ENCODE measurements at regions not wholly inside any gene's neighbourhood (a gene's known extent, or its start where the extent isn't known, plus 50 kb on each side); places are given as distances from the start of the nearest gene placed in this dataset.
A peak's percentile ranks its signal among the peaks of the same experiment; 100 is the strongest.

DNA sequence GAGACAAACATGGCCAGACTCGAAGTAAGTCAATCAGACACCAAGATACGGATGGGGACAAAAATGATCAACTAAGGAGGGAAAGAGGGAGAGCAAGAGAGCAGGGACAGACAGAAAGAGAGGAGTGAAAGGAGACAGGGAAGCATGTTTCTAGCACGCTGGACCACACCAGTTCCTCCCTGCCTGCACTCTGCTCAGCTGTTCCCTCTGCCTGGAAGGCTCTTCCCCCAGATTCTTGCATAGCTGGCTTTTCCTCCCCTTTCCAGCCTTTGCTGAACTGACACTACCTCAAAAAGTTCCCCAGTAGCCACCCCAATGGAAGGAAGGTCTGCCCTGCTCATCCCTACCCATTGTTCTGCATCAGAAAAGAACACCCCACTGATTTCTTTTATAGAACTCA is 185.9 kb downstream of the MAFB start:
- Mint-ChIP-seq H3K27ac (no peak overlapping the region), H3K9me3 (no peaks in the 10 kb centered on the region), H3K4me1 (peaks cover 14% of the 10 kb centered on the region), H3K27me3 (ENCODE audit: low read depth) (no peaks in the 10 kb centered on the region), H3K4me3 (no peak overlapping the region), H3K36me3 (no peaks in the 10 kb centered on the region)
- POLR2A ChIA-PET, result no interaction called here
- DNase-seq (ENCODE audit: low spot score) (no peak), ATAC-seq (0 out of 2 replicates have a peak, but pooled peaks have one; percentile 24)
- TF ChIP-seq, protein P1, sequence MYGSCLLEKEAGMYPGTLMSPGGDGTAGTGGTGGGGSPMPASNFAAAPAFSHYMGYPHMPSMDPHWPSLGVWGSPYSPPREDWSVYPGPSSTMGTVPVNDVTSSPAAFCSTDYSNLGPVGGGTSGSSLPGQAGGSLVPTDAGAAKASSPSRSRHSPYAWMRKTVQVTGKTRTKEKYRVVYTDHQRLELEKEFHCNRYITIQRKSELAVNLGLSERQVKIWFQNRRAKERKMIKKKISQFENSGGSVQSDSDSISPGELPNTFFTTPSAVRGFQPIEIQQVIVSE (CRISPR knock-in tag; IDR thresholded peaks at IDR 0.05; ENCODE audit: borderline replicate concordance), result no peak
- TF ChIP-seq, protein P2, sequence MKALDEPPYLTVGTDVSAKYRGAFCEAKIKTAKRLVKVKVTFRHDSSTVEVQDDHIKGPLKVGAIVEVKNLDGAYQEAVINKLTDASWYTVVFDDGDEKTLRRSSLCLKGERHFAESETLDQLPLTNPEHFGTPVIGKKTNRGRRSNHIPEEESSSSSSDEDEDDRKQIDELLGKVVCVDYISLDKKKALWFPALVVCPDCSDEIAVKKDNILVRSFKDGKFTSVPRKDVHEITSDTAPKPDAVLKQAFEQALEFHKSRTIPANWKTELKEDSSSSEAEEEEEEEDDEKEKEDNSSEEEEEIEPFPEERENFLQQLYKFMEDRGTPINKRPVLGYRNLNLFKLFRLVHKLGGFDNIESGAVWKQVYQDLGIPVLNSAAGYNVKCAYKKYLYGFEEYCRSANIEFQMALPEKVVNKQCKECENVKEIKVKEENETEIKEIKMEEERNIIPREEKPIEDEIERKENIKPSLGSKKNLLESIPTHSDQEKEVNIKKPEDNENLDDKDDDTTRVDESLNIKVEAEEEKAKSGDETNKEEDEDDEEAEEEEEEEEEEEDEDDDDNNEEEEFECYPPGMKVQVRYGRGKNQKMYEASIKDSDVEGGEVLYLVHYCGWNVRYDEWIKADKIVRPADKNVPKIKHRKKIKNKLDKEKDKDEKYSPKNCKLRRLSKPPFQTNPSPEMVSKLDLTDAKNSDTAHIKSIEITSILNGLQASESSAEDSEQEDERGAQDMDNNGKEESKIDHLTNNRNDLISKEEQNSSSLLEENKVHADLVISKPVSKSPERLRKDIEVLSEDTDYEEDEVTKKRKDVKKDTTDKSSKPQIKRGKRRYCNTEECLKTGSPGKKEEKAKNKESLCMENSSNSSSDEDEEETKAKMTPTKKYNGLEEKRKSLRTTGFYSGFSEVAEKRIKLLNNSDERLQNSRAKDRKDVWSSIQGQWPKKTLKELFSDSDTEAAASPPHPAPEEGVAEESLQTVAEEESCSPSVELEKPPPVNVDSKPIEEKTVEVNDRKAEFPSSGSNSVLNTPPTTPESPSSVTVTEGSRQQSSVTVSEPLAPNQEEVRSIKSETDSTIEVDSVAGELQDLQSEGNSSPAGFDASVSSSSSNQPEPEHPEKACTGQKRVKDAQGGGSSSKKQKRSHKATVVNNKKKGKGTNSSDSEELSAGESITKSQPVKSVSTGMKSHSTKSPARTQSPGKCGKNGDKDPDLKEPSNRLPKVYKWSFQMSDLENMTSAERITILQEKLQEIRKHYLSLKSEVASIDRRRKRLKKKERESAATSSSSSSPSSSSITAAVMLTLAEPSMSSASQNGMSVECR (CRISPR knock-in tag; IDR thresholded peaks at IDR 0.05; ENCODE audit: borderline replicate concordance), result no peak
- no peak for TF ChIP-seq ZBTB21 (CRISPR knock-in tag; IDR thresholded peaks at IDR 0.05; ENCODE audit: borderline replicate concordance)
- no peak for TF ChIP-seq ATF1 (CRISPR knock-in tag; IDR thresholded peaks at IDR 0.05)
- TF ChIP-seq, protein P3, sequence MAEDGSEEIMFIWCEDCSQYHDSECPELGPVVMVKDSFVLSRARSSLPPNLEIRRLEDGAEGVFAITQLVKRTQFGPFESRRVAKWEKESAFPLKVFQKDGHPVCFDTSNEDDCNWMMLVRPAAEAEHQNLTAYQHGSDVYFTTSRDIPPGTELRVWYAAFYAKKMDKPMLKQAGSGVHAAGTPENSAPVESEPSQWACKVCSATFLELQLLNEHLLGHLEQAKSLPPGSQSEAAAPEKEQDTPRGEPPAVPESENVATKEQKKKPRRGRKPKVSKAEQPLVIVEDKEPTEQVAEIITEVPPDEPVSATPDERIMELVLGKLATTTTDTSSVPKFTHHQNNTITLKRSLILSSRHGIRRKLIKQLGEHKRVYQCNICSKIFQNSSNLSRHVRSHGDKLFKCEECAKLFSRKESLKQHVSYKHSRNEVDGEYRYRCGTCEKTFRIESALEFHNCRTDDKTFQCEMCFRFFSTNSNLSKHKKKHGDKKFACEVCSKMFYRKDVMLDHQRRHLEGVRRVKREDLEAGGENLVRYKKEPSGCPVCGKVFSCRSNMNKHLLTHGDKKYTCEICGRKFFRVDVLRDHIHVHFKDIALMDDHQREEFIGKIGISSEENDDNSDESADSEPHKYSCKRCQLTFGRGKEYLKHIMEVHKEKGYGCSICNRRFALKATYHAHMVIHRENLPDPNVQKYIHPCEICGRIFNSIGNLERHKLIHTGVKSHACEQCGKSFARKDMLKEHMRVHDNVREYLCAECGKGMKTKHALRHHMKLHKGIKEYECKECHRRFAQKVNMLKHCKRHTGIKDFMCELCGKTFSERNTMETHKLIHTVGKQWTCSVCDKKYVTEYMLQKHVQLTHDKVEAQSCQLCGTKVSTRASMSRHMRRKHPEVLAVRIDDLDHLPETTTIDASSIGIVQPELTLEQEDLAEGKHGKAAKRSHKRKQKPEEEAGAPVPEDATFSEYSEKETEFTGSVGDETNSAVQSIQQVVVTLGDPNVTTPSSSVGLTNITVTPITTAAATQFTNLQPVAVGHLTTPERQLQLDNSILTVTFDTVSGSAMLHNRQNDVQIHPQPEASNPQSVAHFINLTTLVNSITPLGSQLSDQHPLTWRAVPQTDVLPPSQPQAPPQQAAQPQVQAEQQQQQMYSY (CRISPR knock-in tag; IDR thresholded peaks at IDR 0.05), result no peak
- no peak for TF ChIP-seq TCF7 (CRISPR knock-in tag; IDR thresholded peaks at IDR 0.05; ENCODE audit: low read depth)
- TF ChIP-seq, protein P4, sequence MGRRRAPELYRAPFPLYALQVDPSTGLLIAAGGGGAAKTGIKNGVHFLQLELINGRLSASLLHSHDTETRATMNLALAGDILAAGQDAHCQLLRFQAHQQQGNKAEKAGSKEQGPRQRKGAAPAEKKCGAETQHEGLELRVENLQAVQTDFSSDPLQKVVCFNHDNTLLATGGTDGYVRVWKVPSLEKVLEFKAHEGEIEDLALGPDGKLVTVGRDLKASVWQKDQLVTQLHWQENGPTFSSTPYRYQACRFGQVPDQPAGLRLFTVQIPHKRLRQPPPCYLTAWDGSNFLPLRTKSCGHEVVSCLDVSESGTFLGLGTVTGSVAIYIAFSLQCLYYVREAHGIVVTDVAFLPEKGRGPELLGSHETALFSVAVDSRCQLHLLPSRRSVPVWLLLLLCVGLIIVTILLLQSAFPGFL (CRISPR knock-in tag; IDR thresholded peaks at IDR 0.05; ENCODE audit: borderline replicate concordance), result no peak
- no peak for TF ChIP-seq ZNF423 (CRISPR knock-in tag; IDR thresholded peaks at IDR 0.05)
- TF ChIP-seq, protein P5, sequence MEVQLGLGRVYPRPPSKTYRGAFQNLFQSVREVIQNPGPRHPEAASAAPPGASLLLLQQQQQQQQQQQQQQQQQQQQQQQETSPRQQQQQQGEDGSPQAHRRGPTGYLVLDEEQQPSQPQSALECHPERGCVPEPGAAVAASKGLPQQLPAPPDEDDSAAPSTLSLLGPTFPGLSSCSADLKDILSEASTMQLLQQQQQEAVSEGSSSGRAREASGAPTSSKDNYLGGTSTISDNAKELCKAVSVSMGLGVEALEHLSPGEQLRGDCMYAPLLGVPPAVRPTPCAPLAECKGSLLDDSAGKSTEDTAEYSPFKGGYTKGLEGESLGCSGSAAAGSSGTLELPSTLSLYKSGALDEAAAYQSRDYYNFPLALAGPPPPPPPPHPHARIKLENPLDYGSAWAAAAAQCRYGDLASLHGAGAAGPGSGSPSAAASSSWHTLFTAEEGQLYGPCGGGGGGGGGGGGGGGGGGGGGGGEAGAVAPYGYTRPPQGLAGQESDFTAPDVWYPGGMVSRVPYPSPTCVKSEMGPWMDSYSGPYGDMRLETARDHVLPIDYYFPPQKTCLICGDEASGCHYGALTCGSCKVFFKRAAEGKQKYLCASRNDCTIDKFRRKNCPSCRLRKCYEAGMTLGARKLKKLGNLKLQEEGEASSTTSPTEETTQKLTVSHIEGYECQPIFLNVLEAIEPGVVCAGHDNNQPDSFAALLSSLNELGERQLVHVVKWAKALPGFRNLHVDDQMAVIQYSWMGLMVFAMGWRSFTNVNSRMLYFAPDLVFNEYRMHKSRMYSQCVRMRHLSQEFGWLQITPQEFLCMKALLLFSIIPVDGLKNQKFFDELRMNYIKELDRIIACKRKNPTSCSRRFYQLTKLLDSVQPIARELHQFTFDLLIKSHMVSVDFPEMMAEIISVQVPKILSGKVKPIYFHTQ (CRISPR knock-in tag; IDR thresholded peaks at IDR 0.05), result no peak
- TF ChIP-seq GABPB1 (CRISPR knock-in tag; IDR thresholded peaks at IDR 0.05), result no peak
- TF ChIP-seq, protein P6, sequence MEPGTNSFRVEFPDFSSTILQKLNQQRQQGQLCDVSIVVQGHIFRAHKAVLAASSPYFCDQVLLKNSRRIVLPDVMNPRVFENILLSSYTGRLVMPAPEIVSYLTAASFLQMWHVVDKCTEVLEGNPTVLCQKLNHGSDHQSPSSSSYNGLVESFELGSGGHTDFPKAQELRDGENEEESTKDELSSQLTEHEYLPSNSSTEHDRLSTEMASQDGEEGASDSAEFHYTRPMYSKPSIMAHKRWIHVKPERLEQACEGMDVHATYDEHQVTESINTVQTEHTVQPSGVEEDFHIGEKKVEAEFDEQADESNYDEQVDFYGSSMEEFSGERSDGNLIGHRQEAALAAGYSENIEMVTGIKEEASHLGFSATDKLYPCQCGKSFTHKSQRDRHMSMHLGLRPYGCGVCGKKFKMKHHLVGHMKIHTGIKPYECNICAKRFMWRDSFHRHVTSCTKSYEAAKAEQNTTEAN (CRISPR knock-in tag; IDR thresholded peaks at IDR 0.05), result no peak
- TF ChIP-seq OVOL2 (CRISPR knock-in tag; IDR thresholded peaks at IDR 0.05; ENCODE audit: borderline replicate concordance), result no peak
- no peak for TF ChIP-seq MXD4 (CRISPR knock-in tag; IDR thresholded peaks at IDR 0.05; ENCODE audit: borderline replicate concordance)
- TF ChIP-seq, protein P7, sequence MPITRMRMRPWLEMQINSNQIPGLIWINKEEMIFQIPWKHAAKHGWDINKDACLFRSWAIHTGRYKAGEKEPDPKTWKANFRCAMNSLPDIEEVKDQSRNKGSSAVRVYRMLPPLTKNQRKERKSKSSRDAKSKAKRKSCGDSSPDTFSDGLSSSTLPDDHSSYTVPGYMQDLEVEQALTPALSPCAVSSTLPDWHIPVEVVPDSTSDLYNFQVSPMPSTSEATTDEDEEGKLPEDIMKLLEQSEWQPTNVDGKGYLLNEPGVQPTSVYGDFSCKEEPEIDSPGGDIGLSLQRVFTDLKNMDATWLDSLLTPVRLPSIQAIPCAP (CRISPR knock-in tag; IDR thresholded peaks at IDR 0.05), result no peak
- TF ChIP-seq GRHL2 (CRISPR knock-in tag; IDR thresholded peaks at IDR 0.05; ENCODE audit: insufficient replicate concordance, severe bottlenecking), result no peak
- no peak for TF ChIP-seq RELA (CRISPR knock-in tag; IDR thresholded peaks at IDR 0.05; ENCODE audit: borderline replicate concordance)
- TF ChIP-seq, protein P8, sequence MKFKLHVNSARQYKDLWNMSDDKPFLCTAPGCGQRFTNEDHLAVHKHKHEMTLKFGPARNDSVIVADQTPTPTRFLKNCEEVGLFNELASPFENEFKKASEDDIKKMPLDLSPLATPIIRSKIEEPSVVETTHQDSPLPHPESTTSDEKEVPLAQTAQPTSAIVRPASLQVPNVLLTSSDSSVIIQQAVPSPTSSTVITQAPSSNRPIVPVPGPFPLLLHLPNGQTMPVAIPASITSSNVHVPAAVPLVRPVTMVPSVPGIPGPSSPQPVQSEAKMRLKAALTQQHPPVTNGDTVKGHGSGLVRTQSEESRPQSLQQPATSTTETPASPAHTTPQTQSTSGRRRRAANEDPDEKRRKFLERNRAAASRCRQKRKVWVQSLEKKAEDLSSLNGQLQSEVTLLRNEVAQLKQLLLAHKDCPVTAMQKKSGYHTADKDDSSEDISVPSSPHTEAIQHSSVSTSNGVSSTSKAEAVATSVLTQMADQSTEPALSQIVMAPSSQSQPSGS (CRISPR knock-in tag; IDR thresholded peaks at IDR 0.05; ENCODE audit: borderline replicate concordance, low read depth), result no peak
- CTCF ChIA-PET, result no interaction called here

Measured in WTC11 (cell line).